GM10266 (cell line): ENCODE measurements at regions not wholly inside any gene's neighbourhood (a gene's known extent, or its start where the extent isn't known, plus 50 kb on each side); places are given as distances from the start of the nearest gene placed in this dataset.

Source experiments
- DNase-seq: peaks from one replicate; pipeline ENCODE4 v3.0.0; 2012; ENCODE audit errors: extremely low spot score
- TF ChIP-seq, protein P1 (sequence below): IDR thresholded peaks from 2 replicates; pipeline ENCODE4 v1.5.1; 2012; ENCODE audit warnings: mild to moderate bottlenecking, low read depth; ENCODE audit not compliant: control insufficient read depth, insufficient read depth; ENCODE audit errors: missing control alignments

- no peak for DNase-seq
- TF ChIP-seq, protein P1, sequence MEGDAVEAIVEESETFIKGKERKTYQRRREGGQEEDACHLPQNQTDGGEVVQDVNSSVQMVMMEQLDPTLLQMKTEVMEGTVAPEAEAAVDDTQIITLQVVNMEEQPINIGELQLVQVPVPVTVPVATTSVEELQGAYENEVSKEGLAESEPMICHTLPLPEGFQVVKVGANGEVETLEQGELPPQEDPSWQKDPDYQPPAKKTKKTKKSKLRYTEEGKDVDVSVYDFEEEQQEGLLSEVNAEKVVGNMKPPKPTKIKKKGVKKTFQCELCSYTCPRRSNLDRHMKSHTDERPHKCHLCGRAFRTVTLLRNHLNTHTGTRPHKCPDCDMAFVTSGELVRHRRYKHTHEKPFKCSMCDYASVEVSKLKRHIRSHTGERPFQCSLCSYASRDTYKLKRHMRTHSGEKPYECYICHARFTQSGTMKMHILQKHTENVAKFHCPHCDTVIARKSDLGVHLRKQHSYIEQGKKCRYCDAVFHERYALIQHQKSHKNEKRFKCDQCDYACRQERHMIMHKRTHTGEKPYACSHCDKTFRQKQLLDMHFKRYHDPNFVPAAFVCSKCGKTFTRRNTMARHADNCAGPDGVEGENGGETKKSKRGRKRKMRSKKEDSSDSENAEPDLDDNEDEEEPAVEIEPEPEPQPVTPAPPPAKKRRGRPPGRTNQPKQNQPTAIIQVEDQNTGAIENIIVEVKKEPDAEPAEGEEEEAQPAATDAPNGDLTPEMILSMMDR, result no peak
These were observed 301.8 kb upstream of the TRPC7 start for GRCh38 chr5:136666970-136667620.

- no peak for DNase-seq
- TF ChIP-seq, protein P1, result no peak
These were observed 300.0 kb upstream of the TRPC7 start for GRCh38 chr5:136665331-136665730.

DNA sequence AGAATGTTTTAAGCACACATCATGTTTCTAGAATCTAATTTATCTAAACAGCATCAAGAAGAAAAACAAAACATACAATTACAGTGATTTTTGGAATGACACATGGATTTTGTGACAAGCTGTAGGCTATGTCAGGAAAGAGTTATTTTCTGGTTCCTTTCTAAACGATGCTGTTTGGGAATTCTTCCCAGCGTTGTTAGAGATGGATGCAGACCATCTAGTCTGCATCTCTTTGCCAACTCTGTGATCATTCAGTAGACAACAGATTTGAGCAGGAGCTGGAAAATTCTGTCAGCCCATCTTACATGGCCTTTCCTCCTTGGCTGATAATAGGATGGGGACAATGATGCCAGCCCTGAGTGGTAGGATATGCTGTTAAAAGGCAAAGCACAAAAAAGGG, 295.7 kb upstream of the TRPC7 start:
- DNase-seq, result no peak
- TF ChIP-seq, protein P1, result no peak

DNA sequence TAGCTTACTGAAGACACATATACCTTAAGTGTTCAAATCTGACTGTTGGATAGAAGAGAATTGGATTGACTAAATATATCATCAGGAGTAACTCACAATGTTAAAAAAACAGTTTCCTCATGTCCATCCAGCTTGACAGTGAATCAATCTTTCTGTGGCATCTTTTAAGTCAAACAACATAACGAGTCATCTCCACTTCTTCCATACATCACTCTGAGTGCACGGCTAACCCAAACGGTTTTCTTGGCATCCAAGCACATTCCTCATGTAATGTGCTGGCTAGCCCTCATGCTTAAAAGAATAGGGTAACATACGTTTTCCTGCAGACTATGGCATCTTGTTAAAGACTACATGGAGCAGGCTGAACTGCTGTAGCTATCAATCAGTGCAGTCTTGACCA, 291.5 kb upstream of the TRPC7 start:
- TF ChIP-seq, protein P1, result no peak
- DNase-seq, result no peak

DNA sequence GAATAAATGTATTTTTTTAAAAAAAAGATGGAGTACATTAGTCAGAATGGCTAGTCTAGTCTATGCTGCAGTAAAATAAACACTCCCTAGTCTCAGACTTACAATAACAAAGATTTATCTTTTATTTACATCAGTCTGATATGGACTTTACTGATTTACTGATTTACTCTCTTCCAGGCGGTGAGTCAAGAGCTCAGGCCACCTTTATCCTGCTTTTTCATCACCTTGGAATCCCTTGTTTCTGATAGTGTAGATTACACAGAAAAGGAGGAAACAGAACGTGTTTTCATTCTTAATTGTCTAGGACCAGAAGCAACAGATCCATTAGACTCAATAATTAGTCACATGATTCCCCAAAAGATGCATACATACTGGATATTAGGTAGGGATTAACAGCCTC, 290.1 kb upstream of the TRPC7 start:
- DNase-seq, result no peak
- TF ChIP-seq, protein P1, result no peak

DNA sequence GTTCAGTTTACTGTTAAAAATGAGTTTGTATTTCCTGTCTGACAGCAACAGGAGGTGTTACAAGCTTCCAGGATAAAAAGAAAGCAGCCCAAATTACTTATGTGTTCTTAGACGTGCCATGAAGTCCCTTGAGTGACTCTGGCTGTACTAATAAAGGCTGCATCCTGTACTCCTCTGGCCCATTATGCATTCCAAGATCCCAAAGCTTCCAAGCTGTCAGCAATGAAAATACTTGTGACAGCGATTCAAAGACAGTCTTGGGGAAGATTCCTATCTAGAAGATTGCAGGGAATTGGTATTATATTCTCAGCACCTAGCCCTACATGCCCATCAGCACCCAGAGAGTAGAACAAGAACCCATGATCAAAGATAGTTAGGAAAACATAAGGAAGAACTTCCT, 281.6 kb upstream of the TRPC7 start:
- TF ChIP-seq, protein P1, result no peak
- no peak for DNase-seq

GRCh38 chr5:136642976-136643375, 277.6 kb upstream of the TRPC7 start:
- DNase-seq, result no peak
- TF ChIP-seq, protein P1, result no peak
